GM23338 (cell line): ENCODE measurements at regions not wholly inside any gene's neighbourhood (a gene's known extent, or its start where the extent isn't known, plus 50 kb on each side); places are given as distances from the start of the nearest gene placed in this dataset.

ENCODE experiments used
- ATAC-seq: fragments of 200-7000 bp; cut with Tn5 transposase; 3 replicates; pipeline ENCODE4 v1.9.1; 2020
- DNase-seq: peaks from one replicate; pipeline ENCODE4 v3.0.0-alpha.2; 2015; ENCODE audit warnings: low spot score
- H2AFZ ChIP-seq: fragments of 200-600 bp; sonication (generic); 2 replicates; pipeline ENCODE4 v1.8.0; 2016; ENCODE audit warnings: antibody characterized with exemption, mild to moderate bottlenecking, moderate library complexity
- H3F3A ChIP-seq: fragments of 200-600 bp; sonication (generic); replicated peaks from 2 replicates; pipeline ENCODE4 v1.8.0; 2017; ENCODE audit warnings: antibody characterized with exemption, mixed run types, low read depth
- H3K27ac ChIP-seq: fragments of 200-600 bp; sonication (generic); 2 replicates; pipeline ENCODE4 v1.6.1; 2016; ENCODE audit warnings: low read depth
- H3K27me3 ChIP-seq: fragments of 200-600 bp; sonication (generic); 2 replicates; pipeline ENCODE4 v1.8.0; 2016; ENCODE audit warnings: mild to moderate bottlenecking, mixed run types, moderate library complexity; ENCODE audit not compliant: insufficient read depth
- H3K36me3 ChIP-seq: fragments of 200-600 bp; sonication (generic); 2 replicates; pipeline ENCODE4 v1.8.0; 2016; ENCODE audit warnings: mild to moderate bottlenecking; ENCODE audit not compliant: insufficient read depth
- H3K4me1 ChIP-seq: fragments of 200-600 bp; sonication (generic); 2 replicates; pipeline ENCODE4 v1.8.0; 2016; ENCODE audit warnings: mild to moderate bottlenecking, moderate library complexity; ENCODE audit not compliant: insufficient read depth
- H3K4me2 ChIP-seq: fragments of 200-600 bp; sonication (generic); 2 replicates; pipeline ENCODE4 v1.7.1; 2017; ENCODE audit warnings: mixed run types
- H3K4me3 ChIP-seq: fragments of 200-600 bp; sonication (generic); 2 replicates; pipeline ENCODE4 v1.6.1; 2016; ENCODE audit warnings: mixed run types
- H3K79me2 ChIP-seq: fragments of 200-600 bp; sonication (generic); replicated peaks from 2 replicates; pipeline ENCODE4 v1.8.0; 2017; ENCODE audit warnings: mild to moderate bottlenecking; ENCODE audit not compliant: insufficient read depth
- H3K9me2 ChIP-seq: fragments of 200-600 bp; sonication (generic); 2 replicates; pipeline ENCODE4 v1.8.0; 2017; ENCODE audit not compliant: insufficient read depth
- H4K20me1 ChIP-seq: fragments of 200-600 bp; sonication (generic); replicated peaks from 2 replicates; pipeline ENCODE4 v1.8.0; 2017; ENCODE audit warnings: mild to moderate bottlenecking; ENCODE audit not compliant: insufficient read depth
- H3K27ac Mint-ChIP-seq: 2 replicates; pipeline ENCODE4 v1.8.0; 2020; ENCODE audit warnings: inconsistent platforms, mild to moderate bottlenecking, moderate library complexity, mixed read lengths
- H3K27me3 Mint-ChIP-seq: 3 replicates; pipeline ENCODE4 v1.8.0; 2022; ENCODE audit warnings: low read depth, mild to moderate bottlenecking, moderate library complexity, mixed read lengths, inconsistent platforms; ENCODE audit not compliant: insufficient read depth, poor library complexity
- H3K36me3 Mint-ChIP-seq: 3 replicates; pipeline ENCODE4 v1.8.0; 2021; ENCODE audit warnings: low read depth, mild to moderate bottlenecking, inconsistent platforms, moderate library complexity, mixed read lengths
- H3K4me1 Mint-ChIP-seq: 3 replicates; pipeline ENCODE4 v1.8.0; 2020; ENCODE audit warnings: mild to moderate bottlenecking, inconsistent platforms, mixed read lengths
- H3K4me3 Mint-ChIP-seq: 3 replicates; pipeline ENCODE4 v1.8.0; 2021; ENCODE audit warnings: moderate library complexity, mild to moderate bottlenecking, inconsistent platforms, mixed read lengths
- H3K9me3 Mint-ChIP-seq: 3 replicates; pipeline ENCODE4 v1.8.0; 2020; ENCODE audit warnings: moderate library complexity, mild to moderate bottlenecking, inconsistent platforms, mixed read lengths
- EZH2 ChIP-seq: fragments of 200-600 bp; sonication (generic); IDR thresholded peaks from one replicate; pipeline ENCODE4 v1.8.0; 2017; ENCODE audit warnings: antibody characterized with exemption, mild to moderate bottlenecking, low read depth; ENCODE audit not compliant: unreplicated experiment
- EZH2phosphoT487 ChIP-seq: fragments of 200-600 bp; sonication (generic); IDR thresholded peaks from one replicate; pipeline ENCODE4 v1.8.1; 2018; ENCODE audit warnings: antibody characterized with exemption; ENCODE audit not compliant: unreplicated experiment
- JUNB ChIP-seq: IDR thresholded peaks from one replicate; pipeline ENCODE4 v1.6.1; 2016; ENCODE audit warnings: antibody characterized with exemption; ENCODE audit not compliant: unreplicated experiment
- NANOG ChIP-seq: IDR thresholded peaks from 2 replicates; pipeline ENCODE4 v1.6.1; 2016; ENCODE audit warnings: antibody characterized with exemption, borderline replicate concordance
- POLR2AphosphoS5 ChIP-seq: IDR thresholded peaks from 2 replicates; pipeline ENCODE4 v1.6.1; 2016; ENCODE audit warnings: antibody characterized with exemption, low read depth
- STAT1 ChIP-seq: IDR thresholded peaks from one replicate; pipeline ENCODE4 v1.6.1; 2016; ENCODE audit warnings: antibody characterized with exemption; ENCODE audit not compliant: unreplicated experiment
- ZNF114 ChIP-seq: fragments of 250-450 bp; sonication (Bioruptor Pico); IDR thresholded peaks from 2 replicates; pipeline ENCODE4 v1.5.0; 2020; ENCODE audit warnings: mild to moderate bottlenecking, moderate library complexity
- ZNF331 ChIP-seq: fragments of 250-450 bp; sonication (Bioruptor Pico); IDR thresholded peaks from 2 replicates; pipeline ENCODE4 v1.5.0; 2020; ENCODE audit warnings: low read depth, mild to moderate bottlenecking, moderate library complexity
- TF ChIP-seq, protein P1 (sequence below), 2 experiments: fragments of 200-600 bp in 1 of 2; sonication (generic) in 1 of 2; conservative IDR thresholded peaks; 2 replicates each; pipeline versions ENCODE4 v1.5.1 to v1.6.1; 2016 to 2017; ENCODE audit warnings: antibody characterized with exemption in 2 of 2, low read depth in 2 of 2, mild to moderate bottlenecking in 2 of 2, moderate library complexity in 1 of 2
- TF ChIP-seq, protein P2 (sequence below): fragments of 250-450 bp; sonication (Bioruptor Pico); IDR thresholded peaks from 2 replicates; pipeline ENCODE4 v1.5.0; 2020; ENCODE audit warnings: mild to moderate bottlenecking, moderate library complexity
- TF ChIP-seq, protein P3 (sequence below): IDR thresholded peaks from 2 replicates; pipeline ENCODE4 v1.6.1; 2016; ENCODE audit warnings: antibody characterized with exemption

DNA sequence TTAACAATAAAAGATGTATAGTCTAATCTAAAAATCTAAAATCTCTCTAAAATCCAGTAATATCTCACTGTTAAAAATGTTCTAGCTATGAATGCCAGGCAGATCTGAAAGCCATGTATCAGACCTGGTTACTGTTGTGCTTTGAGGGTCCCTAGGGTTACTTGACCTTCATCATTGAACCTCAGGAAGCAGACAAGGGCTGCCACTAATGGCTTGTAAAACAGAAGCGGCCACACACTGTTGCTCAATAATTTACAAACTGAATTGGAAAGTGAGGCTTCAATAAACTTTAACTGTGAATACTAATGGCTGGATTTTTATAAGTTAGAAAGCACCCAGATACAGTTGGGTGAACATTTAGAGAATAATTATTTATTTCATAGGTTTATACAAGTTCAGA, 198.0 kb upstream of the RPS23 start:
- Histone ChIP-seq H3K4me2 (no peak overlapping the region), H3K9me2 (no peaks in the 10 kb centered on the region; the same call in 1 of the 2 replicates), H4K20me1 (no peaks in the 10 kb centered on the region), H3K4me3 (no peak overlapping the region), H2AFZ (no peak overlapping the region), H3K27ac (no peak overlapping the region), H3K79me2 (no peaks in the 10 kb centered on the region), H3K4me1 (no peaks in the 10 kb centered on the region), H3F3A (no peaks in the 10 kb centered on the region), H3K27me3 (no peaks in the 10 kb centered on the region), H3K36me3 (no peaks in the 10 kb centered on the region)
- Mint-ChIP-seq H3K4me1 (no peaks in the 10 kb centered on the region), H3K9me3 (no peaks in the 10 kb centered on the region), H3K4me3 (no peak overlapping the region), H3K27me3 (no peaks in the 10 kb centered on the region), H3K27ac (no peak overlapping the region), H3K36me3 (no peaks in the 10 kb centered on the region)
- no peak for TF ChIP-seq EZH2phosphoT487
- DNase-seq (no peak), ATAC-seq (no peak)

DNA sequence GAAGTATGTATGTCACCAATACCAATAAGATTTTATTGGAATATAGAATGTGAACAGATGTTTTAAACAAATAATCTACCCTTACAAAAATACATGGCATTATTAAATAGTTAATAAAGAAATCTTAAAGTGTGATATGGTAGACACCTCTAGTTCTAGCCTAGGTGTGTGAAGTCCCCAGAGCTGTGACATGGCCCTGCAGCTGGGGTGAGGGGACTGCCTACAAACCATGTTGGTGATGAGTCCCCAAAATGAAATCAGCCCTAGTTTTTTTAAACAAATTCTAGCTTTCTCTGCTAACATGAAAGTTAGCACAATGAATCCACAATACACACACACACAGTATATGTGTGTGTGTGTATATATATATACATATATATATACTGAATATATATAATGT, 195.1 kb upstream of the RPS23 start:
- Histone ChIP-seq H4K20me1 (no peaks in the 10 kb centered on the region), H3K4me1 (no peaks in the 10 kb centered on the region), H3K79me2 (no peaks in the 10 kb centered on the region), H3K36me3 (no peaks in the 10 kb centered on the region), H3K27ac (no peak overlapping the region), H2AFZ (no peak overlapping the region), H3K27me3 (no peaks in the 10 kb centered on the region), H3F3A (no peaks in the 10 kb centered on the region), H3K9me2 (no peaks in the 10 kb centered on the region; the same call in 1 of the 2 replicates), H3K4me3 (no peak overlapping the region), H3K4me2 (no peak overlapping the region)
- Mint-ChIP-seq H3K27ac (no peak overlapping the region), H3K4me3 (no peak overlapping the region), H3K27me3 (no peaks in the 10 kb centered on the region), H3K36me3 (no peaks in the 10 kb centered on the region), H3K9me3 (no peaks in the 10 kb centered on the region), H3K4me1 (no peaks in the 10 kb centered on the region)
- DNase-seq = no peak
- no peak for ATAC-seq
- no peak for TF ChIP-seq POLR2AphosphoS5
- no peak for TF ChIP-seq ZNF331 (CRISPR knock-in tag)
- no peak for TF ChIP-seq STAT1
- TF ChIP-seq EZH2 = no peak
- TF ChIP-seq ZNF114 = no peak
- TF ChIP-seq, protein P1, sequence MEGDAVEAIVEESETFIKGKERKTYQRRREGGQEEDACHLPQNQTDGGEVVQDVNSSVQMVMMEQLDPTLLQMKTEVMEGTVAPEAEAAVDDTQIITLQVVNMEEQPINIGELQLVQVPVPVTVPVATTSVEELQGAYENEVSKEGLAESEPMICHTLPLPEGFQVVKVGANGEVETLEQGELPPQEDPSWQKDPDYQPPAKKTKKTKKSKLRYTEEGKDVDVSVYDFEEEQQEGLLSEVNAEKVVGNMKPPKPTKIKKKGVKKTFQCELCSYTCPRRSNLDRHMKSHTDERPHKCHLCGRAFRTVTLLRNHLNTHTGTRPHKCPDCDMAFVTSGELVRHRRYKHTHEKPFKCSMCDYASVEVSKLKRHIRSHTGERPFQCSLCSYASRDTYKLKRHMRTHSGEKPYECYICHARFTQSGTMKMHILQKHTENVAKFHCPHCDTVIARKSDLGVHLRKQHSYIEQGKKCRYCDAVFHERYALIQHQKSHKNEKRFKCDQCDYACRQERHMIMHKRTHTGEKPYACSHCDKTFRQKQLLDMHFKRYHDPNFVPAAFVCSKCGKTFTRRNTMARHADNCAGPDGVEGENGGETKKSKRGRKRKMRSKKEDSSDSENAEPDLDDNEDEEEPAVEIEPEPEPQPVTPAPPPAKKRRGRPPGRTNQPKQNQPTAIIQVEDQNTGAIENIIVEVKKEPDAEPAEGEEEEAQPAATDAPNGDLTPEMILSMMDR (conservative IDR thresholded peaks at IDR 0.05; ENCODE audit: low read depth in 2 of 2) = no peak
- TF ChIP-seq, protein P2, sequence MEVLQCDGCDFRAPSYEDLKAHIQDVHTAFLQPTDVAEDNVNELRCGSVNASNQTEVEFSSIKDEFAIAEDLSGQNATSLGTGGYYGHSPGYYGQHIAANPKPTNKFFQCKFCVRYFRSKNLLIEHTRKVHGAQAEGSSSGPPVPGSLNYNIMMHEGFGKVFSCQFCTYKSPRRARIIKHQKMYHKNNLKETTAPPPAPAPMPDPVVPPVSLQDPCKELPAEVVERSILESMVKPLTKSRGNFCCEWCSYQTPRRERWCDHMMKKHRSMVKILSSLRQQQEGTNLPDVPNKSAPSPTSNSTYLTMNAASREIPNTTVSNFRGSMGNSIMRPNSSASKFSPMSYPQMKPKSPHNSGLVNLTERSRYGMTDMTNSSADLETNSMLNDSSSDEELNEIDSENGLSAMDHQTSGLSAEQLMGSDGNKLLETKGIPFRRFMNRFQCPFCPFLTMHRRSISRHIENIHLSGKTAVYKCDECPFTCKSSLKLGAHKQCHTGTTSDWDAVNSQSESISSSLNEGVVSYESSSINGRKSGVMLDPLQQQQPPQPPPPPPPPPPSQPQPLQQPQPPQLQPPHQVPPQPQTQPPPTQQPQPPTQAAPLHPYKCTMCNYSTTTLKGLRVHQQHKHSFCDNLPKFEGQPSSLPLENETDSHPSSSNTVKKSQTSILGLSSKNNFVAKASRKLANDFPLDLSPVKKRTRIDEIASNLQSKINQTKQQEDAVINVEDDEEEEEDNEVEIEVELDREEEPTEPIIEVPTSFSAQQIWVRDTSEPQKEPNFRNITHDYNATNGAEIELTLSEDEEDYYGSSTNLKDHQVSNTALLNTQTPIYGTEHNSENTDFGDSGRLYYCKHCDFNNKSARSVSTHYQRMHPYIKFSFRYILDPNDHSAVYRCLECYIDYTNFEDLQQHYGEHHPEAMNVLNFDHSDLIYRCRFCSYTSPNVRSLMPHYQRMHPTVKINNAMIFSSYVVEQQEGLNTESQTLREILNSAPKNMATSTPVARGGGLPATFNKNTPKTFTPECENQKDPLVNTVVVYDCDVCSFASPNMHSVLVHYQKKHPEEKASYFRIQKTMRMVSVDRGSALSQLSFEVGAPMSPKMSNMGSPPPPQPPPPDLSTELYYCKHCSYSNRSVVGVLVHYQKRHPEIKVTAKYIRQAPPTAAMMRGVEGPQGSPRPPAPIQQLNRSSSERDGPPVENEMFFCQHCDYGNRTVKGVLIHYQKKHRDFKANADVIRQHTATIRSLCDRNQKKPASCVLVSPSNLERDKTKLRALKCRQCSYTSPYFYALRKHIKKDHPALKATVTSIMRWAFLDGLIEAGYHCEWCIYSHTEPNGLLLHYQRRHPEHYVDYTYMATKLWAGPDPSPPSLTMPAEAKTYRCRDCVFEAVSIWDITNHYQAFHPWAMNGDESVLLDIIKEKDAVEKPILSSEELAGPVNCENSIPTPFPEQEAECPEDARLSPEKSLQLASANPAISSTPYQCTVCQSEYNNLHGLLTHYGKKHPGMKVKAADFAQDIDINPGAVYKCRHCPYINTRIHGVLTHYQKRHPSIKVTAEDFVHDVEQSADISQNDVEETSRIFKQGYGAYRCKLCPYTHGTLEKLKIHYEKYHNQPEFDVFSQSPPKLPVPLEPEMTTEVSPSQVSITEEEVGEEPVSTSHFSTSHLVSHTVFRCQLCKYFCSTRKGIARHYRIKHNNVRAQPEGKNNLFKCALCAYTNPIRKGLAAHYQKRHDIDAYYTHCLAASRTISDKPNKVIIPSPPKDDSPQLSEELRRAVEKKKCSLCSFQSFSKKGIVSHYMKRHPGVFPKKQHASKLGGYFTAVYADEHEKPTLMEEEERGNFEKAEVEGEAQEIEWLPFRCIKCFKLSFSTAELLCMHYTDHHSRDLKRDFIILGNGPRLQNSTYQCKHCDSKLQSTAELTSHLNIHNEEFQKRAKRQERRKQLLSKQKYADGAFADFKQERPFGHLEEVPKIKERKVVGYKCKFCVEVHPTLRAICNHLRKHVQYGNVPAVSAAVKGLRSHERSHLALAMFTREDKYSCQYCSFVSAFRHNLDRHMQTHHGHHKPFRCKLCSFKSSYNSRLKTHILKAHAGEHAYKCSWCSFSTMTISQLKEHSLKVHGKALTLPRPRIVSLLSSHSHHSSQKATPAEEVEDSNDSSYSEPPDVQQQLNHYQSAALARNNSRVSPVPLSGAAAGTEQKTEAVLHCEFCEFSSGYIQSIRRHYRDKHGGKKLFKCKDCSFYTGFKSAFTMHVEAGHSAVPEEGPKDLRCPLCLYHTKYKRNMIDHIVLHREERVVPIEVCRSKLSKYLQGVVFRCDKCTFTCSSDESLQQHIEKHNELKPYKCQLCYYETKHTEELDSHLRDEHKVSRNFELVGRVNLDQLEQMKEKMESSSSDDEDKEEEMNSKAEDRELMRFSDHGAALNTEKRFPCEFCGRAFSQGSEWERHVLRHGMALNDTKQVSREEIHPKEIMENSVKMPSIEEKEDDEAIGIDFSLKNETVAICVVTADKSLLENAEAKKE = no peak
- TF ChIP-seq EZH2phosphoT487 = no peak
- TF ChIP-seq JUNB = no peak
- TF ChIP-seq, protein P3, sequence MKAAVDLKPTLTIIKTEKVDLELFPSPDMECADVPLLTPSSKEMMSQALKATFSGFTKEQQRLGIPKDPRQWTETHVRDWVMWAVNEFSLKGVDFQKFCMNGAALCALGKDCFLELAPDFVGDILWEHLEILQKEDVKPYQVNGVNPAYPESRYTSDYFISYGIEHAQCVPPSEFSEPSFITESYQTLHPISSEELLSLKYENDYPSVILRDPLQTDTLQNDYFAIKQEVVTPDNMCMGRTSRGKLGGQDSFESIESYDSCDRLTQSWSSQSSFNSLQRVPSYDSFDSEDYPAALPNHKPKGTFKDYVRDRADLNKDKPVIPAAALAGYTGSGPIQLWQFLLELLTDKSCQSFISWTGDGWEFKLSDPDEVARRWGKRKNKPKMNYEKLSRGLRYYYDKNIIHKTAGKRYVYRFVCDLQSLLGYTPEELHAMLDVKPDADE = no peak
- no peak for TF ChIP-seq NANOG
